HL-60 (cell line): ENCODE measurements at regions not wholly inside any gene's neighbourhood (a gene's known extent, or its start where the extent isn't known, plus 50 kb on each side); places are given as distances from the start of the nearest gene placed in this dataset.

ENCODE experiments used
- DNase-seq, 2 experiments: peaks; one replicate each; pipeline ENCODE4 v3.0.0-alpha.2; 2010 to 2020; ENCODE audit warnings: low read depth in 1 of 2, low spot score in 1 of 2
- H3K27ac ChIP-seq: fragments of 250-450 bp; sonication (Bioruptor Pico); replicated peaks from 2 replicates; pipeline ENCODE4 v1.5.1; 2020; ENCODE audit warnings: mild to moderate bottlenecking, moderate library complexity
- H3K27me3 ChIP-seq: fragments of 250-450 bp; sonication (Bioruptor Pico); 2 replicates; pipeline ENCODE4 v1.5.1; 2021; ENCODE audit warnings: mild to moderate bottlenecking, moderate library complexity; ENCODE audit not compliant: insufficient read depth, poor library complexity, severe bottlenecking
- H3K4me3 ChIP-seq: replicated peaks from 2 replicates; pipeline ENCODE4 v1.5.1; 2011; ENCODE audit warnings: mild to moderate bottlenecking, control low read depth, low read length; ENCODE audit not compliant: insufficient read depth
- GABPA ChIP-seq: IDR thresholded peaks from 2 replicates; pipeline ENCODE4 v1.6.1; 2012; ENCODE audit warnings: low read depth
- POLR2AphosphoS5 ChIP-seq: IDR thresholded peaks from 2 replicates; pipeline ENCODE4 v1.6.1; 2012; ENCODE audit warnings: low read depth
- SPI1 ChIP-seq: IDR thresholded peaks from 2 replicates; pipeline ENCODE4 v1.6.1; 2012; ENCODE audit warnings: low read depth, mild to moderate bottlenecking, borderline replicate concordance
- TF ChIP-seq, protein P1 (sequence below): IDR thresholded peaks from 2 replicates; pipeline ENCODE4 v1.6.1; 2012; ENCODE audit warnings: low read depth; ENCODE audit not compliant: insufficient replicate concordance
- TF ChIP-seq, protein P2 (sequence below): IDR thresholded peaks from one replicate; pipeline ENCODE4 v1.5.1; 2011; ENCODE audit warnings: low read length, control low read depth, inconsistent platforms; ENCODE audit not compliant: insufficient read depth

DNA sequence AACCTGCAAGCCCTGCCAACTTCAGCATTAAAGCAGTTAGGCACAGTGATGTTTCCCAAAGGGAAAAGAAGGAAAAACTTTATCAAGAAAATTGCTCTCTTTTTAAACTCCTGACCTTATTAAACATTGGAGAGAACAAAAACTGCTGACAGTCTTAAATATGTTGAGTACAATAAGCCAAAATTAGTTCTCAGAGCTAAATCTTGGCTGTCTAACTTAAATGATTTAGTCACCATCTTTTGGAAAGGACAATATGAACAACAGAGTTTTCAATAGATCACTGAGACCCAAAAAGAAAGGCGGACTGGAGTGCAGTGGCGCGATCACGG, 70.8 kb downstream of the DUSP6 start:
- Histone ChIP-seq H3K27ac (peak overlapping the region; percentile 80), H3K27me3 (no peaks in the 10 kb centered on the region), H3K4me3 (no peak overlapping the region)
- DNase-seq, result no peak
- TF ChIP-seq, protein P1, sequence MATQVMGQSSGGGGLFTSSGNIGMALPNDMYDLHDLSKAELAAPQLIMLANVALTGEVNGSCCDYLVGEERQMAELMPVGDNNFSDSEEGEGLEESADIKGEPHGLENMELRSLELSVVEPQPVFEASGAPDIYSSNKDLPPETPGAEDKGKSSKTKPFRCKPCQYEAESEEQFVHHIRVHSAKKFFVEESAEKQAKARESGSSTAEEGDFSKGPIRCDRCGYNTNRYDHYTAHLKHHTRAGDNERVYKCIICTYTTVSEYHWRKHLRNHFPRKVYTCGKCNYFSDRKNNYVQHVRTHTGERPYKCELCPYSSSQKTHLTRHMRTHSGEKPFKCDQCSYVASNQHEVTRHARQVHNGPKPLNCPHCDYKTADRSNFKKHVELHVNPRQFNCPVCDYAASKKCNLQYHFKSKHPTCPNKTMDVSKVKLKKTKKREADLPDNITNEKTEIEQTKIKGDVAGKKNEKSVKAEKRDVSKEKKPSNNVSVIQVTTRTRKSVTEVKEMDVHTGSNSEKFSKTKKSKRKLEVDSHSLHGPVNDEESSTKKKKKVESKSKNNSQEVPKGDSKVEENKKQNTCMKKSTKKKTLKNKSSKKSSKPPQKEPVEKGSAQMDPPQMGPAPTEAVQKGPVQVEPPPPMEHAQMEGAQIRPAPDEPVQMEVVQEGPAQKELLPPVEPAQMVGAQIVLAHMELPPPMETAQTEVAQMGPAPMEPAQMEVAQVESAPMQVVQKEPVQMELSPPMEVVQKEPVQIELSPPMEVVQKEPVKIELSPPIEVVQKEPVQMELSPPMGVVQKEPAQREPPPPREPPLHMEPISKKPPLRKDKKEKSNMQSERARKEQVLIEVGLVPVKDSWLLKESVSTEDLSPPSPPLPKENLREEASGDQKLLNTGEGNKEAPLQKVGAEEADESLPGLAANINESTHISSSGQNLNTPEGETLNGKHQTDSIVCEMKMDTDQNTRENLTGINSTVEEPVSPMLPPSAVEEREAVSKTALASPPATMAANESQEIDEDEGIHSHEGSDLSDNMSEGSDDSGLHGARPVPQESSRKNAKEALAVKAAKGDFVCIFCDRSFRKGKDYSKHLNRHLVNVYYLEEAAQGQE, result no peak
- no peak for TF ChIP-seq GABPA
- TF ChIP-seq POLR2AphosphoS5, result no peak
- TF ChIP-seq, protein P2, sequence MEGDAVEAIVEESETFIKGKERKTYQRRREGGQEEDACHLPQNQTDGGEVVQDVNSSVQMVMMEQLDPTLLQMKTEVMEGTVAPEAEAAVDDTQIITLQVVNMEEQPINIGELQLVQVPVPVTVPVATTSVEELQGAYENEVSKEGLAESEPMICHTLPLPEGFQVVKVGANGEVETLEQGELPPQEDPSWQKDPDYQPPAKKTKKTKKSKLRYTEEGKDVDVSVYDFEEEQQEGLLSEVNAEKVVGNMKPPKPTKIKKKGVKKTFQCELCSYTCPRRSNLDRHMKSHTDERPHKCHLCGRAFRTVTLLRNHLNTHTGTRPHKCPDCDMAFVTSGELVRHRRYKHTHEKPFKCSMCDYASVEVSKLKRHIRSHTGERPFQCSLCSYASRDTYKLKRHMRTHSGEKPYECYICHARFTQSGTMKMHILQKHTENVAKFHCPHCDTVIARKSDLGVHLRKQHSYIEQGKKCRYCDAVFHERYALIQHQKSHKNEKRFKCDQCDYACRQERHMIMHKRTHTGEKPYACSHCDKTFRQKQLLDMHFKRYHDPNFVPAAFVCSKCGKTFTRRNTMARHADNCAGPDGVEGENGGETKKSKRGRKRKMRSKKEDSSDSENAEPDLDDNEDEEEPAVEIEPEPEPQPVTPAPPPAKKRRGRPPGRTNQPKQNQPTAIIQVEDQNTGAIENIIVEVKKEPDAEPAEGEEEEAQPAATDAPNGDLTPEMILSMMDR, result no peak
- TF ChIP-seq SPI1, result no peak

DNA sequence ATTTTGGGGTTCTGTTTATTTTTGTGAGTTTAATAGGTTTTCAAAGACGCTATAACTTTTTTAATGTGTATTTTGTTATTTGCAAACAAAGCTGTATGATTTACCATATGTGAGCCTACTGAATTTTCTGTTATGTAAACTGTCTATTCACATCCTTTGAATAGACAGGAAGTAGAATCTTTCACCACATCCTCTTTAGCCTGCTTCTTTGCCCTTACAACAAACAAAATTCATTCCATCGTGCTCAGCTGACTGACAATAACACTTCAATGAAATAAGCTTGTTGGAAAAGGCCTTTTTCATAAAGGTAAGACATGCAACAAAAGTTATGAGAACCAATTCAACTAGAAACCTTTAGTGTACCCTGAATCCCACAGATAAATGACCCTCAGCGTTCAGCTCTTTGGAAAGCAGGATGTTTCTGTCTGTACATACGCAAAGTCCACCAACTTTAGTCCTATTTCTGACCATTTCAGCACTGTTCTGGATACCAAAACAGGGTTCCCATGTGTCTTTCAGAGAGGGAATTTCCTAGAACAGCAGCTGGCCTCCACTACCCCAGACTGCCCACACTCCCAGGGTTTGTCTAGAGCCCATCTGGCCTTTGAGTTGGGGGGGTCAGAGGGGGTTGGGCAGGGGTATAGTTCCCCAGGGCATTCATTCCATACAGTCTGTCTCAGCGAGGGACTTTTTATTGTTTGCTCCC, 71.3 kb downstream of the DUSP6 start:
- TF ChIP-seq, protein P2, result no peak
- TF ChIP-seq GABPA, result peak; percentile 75
- peak; percentile 68; the same call in 1 of the 2 replicates for TF ChIP-seq SPI1
- no peak for TF ChIP-seq POLR2AphosphoS5
- peak; percentile 28 to 63 for DNase-seq
- Histone ChIP-seq H3K27me3 (no peaks in the 10 kb centered on the region), H3K27ac (peak overlapping the region; percentile 80), H3K4me3 (no peak overlapping the region)

DNA sequence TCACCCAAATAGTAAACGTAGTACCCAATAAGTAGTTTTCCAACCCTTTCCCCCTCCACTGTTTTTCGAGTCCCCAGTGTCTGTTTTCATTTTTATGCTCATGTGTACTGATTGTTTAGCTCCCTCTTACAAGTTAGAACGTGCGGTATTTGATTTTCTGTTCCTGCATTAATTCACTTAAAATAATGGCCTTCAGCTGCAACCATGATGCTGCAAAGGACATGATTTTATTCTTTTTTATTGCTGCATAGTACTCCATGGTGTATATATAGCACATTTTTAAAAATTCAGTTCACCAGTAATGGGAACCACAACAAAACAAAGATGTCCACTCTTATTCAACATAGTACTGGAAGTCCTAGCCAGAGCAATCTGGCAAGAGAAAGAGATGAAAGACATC, 72.8 kb downstream of the DUSP6 start:
- Histone ChIP-seq H3K4me3 (no peak overlapping the region), H3K27me3 (no peaks in the 10 kb centered on the region), H3K27ac (no peak overlapping the region)
- no peak for DNase-seq
- no peak for TF ChIP-seq GABPA
- TF ChIP-seq, protein P2, result no peak
- no peak for TF ChIP-seq POLR2AphosphoS5
- TF ChIP-seq, protein P1, result no peak
- TF ChIP-seq SPI1, result no peak

DNA sequence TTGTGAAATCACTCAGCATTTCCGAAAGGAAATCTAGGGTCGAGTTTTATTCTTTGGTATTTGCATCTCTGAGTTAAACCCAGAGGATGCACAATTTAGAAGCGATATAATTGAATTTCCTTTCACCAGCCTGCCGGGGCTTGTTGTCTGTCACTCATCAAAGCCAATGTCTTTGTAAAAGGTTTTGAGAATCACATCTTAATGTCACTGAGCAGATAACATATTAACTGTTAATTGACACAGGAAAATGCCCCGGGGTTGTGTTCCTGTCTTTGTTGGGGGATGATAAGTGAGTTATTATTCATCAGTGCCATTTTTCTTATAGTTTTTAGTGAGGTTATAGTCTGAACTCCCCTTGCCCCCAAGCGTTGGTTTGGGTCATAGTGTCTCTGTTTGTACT, 73.4 kb downstream of the DUSP6 start:
- Histone ChIP-seq H3K4me3 (no peak overlapping the region), H3K27me3 (no peaks in the 10 kb centered on the region), H3K27ac (no peak overlapping the region)
- TF ChIP-seq, protein P1, result no peak
- TF ChIP-seq POLR2AphosphoS5 (no peak), GABPA (no peak), SPI1 (no peak)
- TF ChIP-seq, protein P2, result no peak
- DNase-seq, result no peak
